DND-41 (cell line): ENCODE measurements at regions not wholly inside any gene's neighbourhood (a gene's known extent, or its start where the extent isn't known, plus 50 kb on each side); places are given as distances from the start of the nearest gene placed in this dataset.

Experiments
- CTCF ChIP-seq: IDR thresholded peaks from 2 replicates; pipeline ENCODE4 v1.5.1; 2012; ENCODE audit warnings: borderline replicate concordance, low read length, moderate library complexity, mild to moderate bottlenecking; ENCODE audit not compliant: poor library complexity, severe bottlenecking; ENCODE audit errors: extremely low read depth
- EZH2 ChIP-seq: IDR thresholded peaks from 3 replicates; pipeline ENCODE4 v1.6.1; 2012; ENCODE audit warnings: borderline replicate concordance, low read depth, mild to moderate bottlenecking, moderate library complexity, low read length, inconsistent platforms; ENCODE audit not compliant: severe bottlenecking

GRCh38 chr12:98002887-98003493 is 512.4 kb upstream of the TMPO start:
- peak; percentile 80 for TF ChIP-seq CTCF
- no peak for TF ChIP-seq EZH2
